Activated T-cell treated with anti-CD3 and anti-CD28 coated beads, Interleukin-2, amount 50 U/mL, for 24 hours (primary cell): ENCODE measurements at regions not wholly inside any gene's neighbourhood (a gene's known extent, or its start where the extent isn't known, plus 50 kb on each side); places are given as distances from the start of the nearest gene placed in this dataset.
"Not testable (repeated sequence)": the region's sequence is repeated elsewhere in the genome, so short reads cannot be mapped to it uniquely, and the experiment has no call there.

Experiments
- DNase-seq: peaks from one replicate; pipeline ENCODE4 v3.0.0-alpha.2; 2020
- H3K27ac Mint-ChIP-seq: 2 replicates; pipeline ENCODE4 v1.8.0; 2020; ENCODE audit warnings: mild to moderate bottlenecking, mixed read lengths
- H3K27me3 Mint-ChIP-seq: 2 replicates; pipeline ENCODE4 v1.8.0; 2020; ENCODE audit warnings: mixed read lengths
- H3K36me3 Mint-ChIP-seq: 2 replicates; pipeline ENCODE4 v1.8.0; 2020; ENCODE audit warnings: low read depth, mixed read lengths
- H3K4me1 Mint-ChIP-seq: 2 replicates; pipeline ENCODE4 v1.8.0; 2020; ENCODE audit warnings: low read depth, mixed read lengths
- H3K4me3 Mint-ChIP-seq: 2 replicates; pipeline ENCODE4 v1.8.0; 2020; ENCODE audit warnings: mild to moderate bottlenecking, moderate library complexity, mixed read lengths
- H3K9me3 Mint-ChIP-seq: 2 replicates; pipeline ENCODE4 v1.8.0; 2020; ENCODE audit warnings: mixed read lengths

- no peaks in the 10 kb centered on the region for H3K27me3 Mint-ChIP-seq
- H3K27ac Mint-ChIP-seq: no peak overlapping the region
- no peak for DNase-seq
- H3K36me3 Mint-ChIP-seq: no peaks in the 10 kb centered on the region
- H3K4me1 Mint-ChIP-seq: no peaks in the 10 kb centered on the region
- H3K9me3 Mint-ChIP-seq: peaks cover 32% of the 10 kb centered on the region
- no peak overlapping the region for H3K4me3 Mint-ChIP-seq
Observed at GRCh38 chr17:22373911-22374310, 681.6 kb downstream of the KCNJ18 start.

- DNase-seq: no peak
- H3K9me3 Mint-ChIP-seq: peaks cover 31% of the 10 kb centered on the region
- H3K27ac Mint-ChIP-seq: no peak overlapping the region
- no peaks in the 10 kb centered on the region for H3K36me3 Mint-ChIP-seq
- no peak overlapping the region for H3K4me3 Mint-ChIP-seq
- H3K27me3 Mint-ChIP-seq: no peaks in the 10 kb centered on the region
- no peaks in the 10 kb centered on the region for H3K4me1 Mint-ChIP-seq
Observed at GRCh38 chr17:22374741-22375140, 682.4 kb downstream of the KCNJ18 start.

- H3K27me3 Mint-ChIP-seq, H3K4me1 Mint-ChIP-seq, H3K27ac Mint-ChIP-seq, DNase-seq, H3K36me3 Mint-ChIP-seq, H3K4me3 Mint-ChIP-seq: not testable (repeated sequence)
- H3K9me3 Mint-ChIP-seq: peaks cover 14% of the 10 kb centered on the region
Observed at GRCh38 chr17:22376747-22377146, 684.4 kb downstream of the KCNJ18 start.

- DNase-seq: peak; percentile 29
- not testable (repeated sequence) for H3K27ac Mint-ChIP-seq, H3K27me3 Mint-ChIP-seq, H3K36me3 Mint-ChIP-seq, H3K4me1 Mint-ChIP-seq, H3K4me3 Mint-ChIP-seq
- H3K9me3 Mint-ChIP-seq: peaks cover 13% of the 10 kb centered on the region
Observed at GRCh38 chr17:22378748-22379147, 686.4 kb downstream of the KCNJ18 start.

GRCh38 chr17:22381589-22381988 lies 689.3 kb downstream of the KCNJ18 start:
- not testable (repeated sequence) for H3K4me1 Mint-ChIP-seq, H3K4me3 Mint-ChIP-seq, H3K27ac Mint-ChIP-seq, DNase-seq, H3K9me3 Mint-ChIP-seq, H3K27me3 Mint-ChIP-seq, H3K36me3 Mint-ChIP-seq

- H3K4me1 Mint-ChIP-seq, H3K4me3 Mint-ChIP-seq, H3K27ac Mint-ChIP-seq, H3K9me3 Mint-ChIP-seq, H3K27me3 Mint-ChIP-seq, H3K36me3 Mint-ChIP-seq, DNase-seq: not testable (repeated sequence)
Observed at GRCh38 chr17:22383772-22384460, 691.6 kb downstream of the KCNJ18 start.

- not testable (repeated sequence) for H3K27me3 Mint-ChIP-seq, H3K9me3 Mint-ChIP-seq, H3K27ac Mint-ChIP-seq, DNase-seq, H3K4me1 Mint-ChIP-seq, H3K36me3 Mint-ChIP-seq, H3K4me3 Mint-ChIP-seq
Observed at GRCh38 chr17:22384461-22384800, 692.1 kb downstream of the KCNJ18 start.

- not testable (repeated sequence) for H3K27ac Mint-ChIP-seq, H3K4me3 Mint-ChIP-seq, H3K9me3 Mint-ChIP-seq, DNase-seq, H3K27me3 Mint-ChIP-seq, H3K36me3 Mint-ChIP-seq, H3K4me1 Mint-ChIP-seq
Observed at GRCh38 chr17:22398446-22398845, 706.1 kb downstream of the KCNJ18 start.

GRCh38 chr17:22399037-22399436 lies 706.7 kb downstream of the KCNJ18 start:
- not testable (repeated sequence) for H3K4me1 Mint-ChIP-seq, H3K4me3 Mint-ChIP-seq

GRCh38 chr17:22405080-22405479 lies 712.8 kb downstream of the KCNJ18 start:
- not testable (repeated sequence) for DNase-seq, H3K4me3 Mint-ChIP-seq, H3K4me1 Mint-ChIP-seq, H3K9me3 Mint-ChIP-seq, H3K27ac Mint-ChIP-seq, H3K36me3 Mint-ChIP-seq, H3K27me3 Mint-ChIP-seq

More at GRCh38 chr17:22399037-22399436, 706.7 kb downstream of the KCNJ18 start:
- DNase-seq, H3K27ac Mint-ChIP-seq, H3K36me3 Mint-ChIP-seq, H3K27me3 Mint-ChIP-seq, H3K9me3 Mint-ChIP-seq: not testable (repeated sequence)

- Mint-ChIP-seq H3K27me3 (no peaks in the 10 kb centered on the region), H3K4me1 (no peaks in the 10 kb centered on the region), H3K9me3 (peaks cover 13% of the 10 kb centered on the region), H3K4me3 (no peak overlapping the region), H3K36me3 (no peaks in the 10 kb centered on the region), H3K27ac (no peak overlapping the region)
- DNase-seq: no peak
Observed at GRCh38 chr17:22409160-22409751, 716.9 kb downstream of the KCNJ18 start.

GRCh38 chr17:22410136-22410535 lies 717.8 kb downstream of the KCNJ18 start:
- Mint-ChIP-seq H3K36me3 (no peaks in the 10 kb centered on the region), H3K27me3 (no peaks in the 10 kb centered on the region)
- no peak for DNase-seq

GRCh38 chr17:22411185-22411784 lies 719.0 kb downstream of the KCNJ18 start:
- no peaks in the 10 kb centered on the region for H3K36me3 Mint-ChIP-seq
- H3K4me1 Mint-ChIP-seq: no peaks in the 10 kb centered on the region
- no peaks in the 10 kb centered on the region for H3K27me3 Mint-ChIP-seq
- H3K4me3 Mint-ChIP-seq: no peak overlapping the region
- H3K27ac Mint-ChIP-seq: no peak overlapping the region
- peaks cover 16% of the 10 kb centered on the region for H3K9me3 Mint-ChIP-seq
- DNase-seq: no peak

More at GRCh38 chr17:22410136-22410535, 717.8 kb downstream of the KCNJ18 start:
- Mint-ChIP-seq H3K27ac (no peak overlapping the region), H3K9me3 (peaks cover 16% of the 10 kb centered on the region), H3K4me3 (no peak overlapping the region), H3K4me1 (no peaks in the 10 kb centered on the region)

- DNase-seq: no peak
- Mint-ChIP-seq H3K27ac (no peak overlapping the region), H3K4me1 (no peaks in the 10 kb centered on the region), H3K36me3 (peaks cover 1% of the 10 kb centered on the region), H3K4me3 (no peak overlapping the region), H3K9me3 (peaks cover 10% of the 10 kb centered on the region), H3K27me3 (no peaks in the 10 kb centered on the region)
Observed at GRCh38 chr17:22435231-22435974, 743.1 kb downstream of the KCNJ18 start.

GRCh38 chr17:22441776-22442175 lies 749.5 kb downstream of the KCNJ18 start:
- H3K9me3 Mint-ChIP-seq: peaks cover 6% of the 10 kb centered on the region
- H3K36me3 Mint-ChIP-seq: no peaks in the 10 kb centered on the region
- no peaks in the 10 kb centered on the region for H3K4me1 Mint-ChIP-seq
- H3K27me3 Mint-ChIP-seq: no peaks in the 10 kb centered on the region
- no peak overlapping the region for H3K27ac Mint-ChIP-seq
- DNase-seq: no peak
- no peak overlapping the region for H3K4me3 Mint-ChIP-seq
